HepG2 (cell line): ENCODE measurements at regions not wholly inside any gene's neighbourhood (a gene's known extent, or its start where the extent isn't known, plus 50 kb on each side); places are given as distances from the start of the nearest gene placed in this dataset.

Experiments
- ATAC-seq: fragments of 200-7000 bp; cut with Tn5 transposase; 3 replicates; pipeline ENCODE4 v1.9.1; 2020; ENCODE audit warnings: mild to moderate bottlenecking, moderate library complexity
- BruUV-seq: library from RNA; stranded (reverse); fragments of 400-500 nt; replicated peaks from 2 replicates; lab custom pipeline; 2021; lab: Mats Ljungman, UMichigan
- CTCF ChIA-PET: fragments of 300-600 bp; formaldehyde crosslinking; extraction: SDS; loops from one replicate; lab custom pipeline; 2021; ENCODE audit warnings: low total read pairs, inconsistent platforms, low intra/inter-chr PET ratio; lab: Yijun Ruan, JAX
- POLR2A ChIA-PET: fragments of 350-600 bp; sonication (Branson Sonifier 250); formaldehyde crosslinking; loops from one replicate; lab custom pipeline; 2020; ENCODE audit warnings: antibody characterized with exemption, inconsistent platforms; lab: Yijun Ruan, JAX
- DNase-seq: peaks from one replicate; pipeline ENCODE4 v3.0.0-alpha.2; 2015; ENCODE audit warnings: low spot score
- FAIRE-seq: peaks from 3 replicates; lab custom pipeline; 2011; peaks lifted over from hg19 to GRCh38; lab: Jason Lieb, UNC
- H2AFZ ChIP-seq: one replicate; pipeline ENCODE4 v1.6.1; 2011; ENCODE audit warnings: low read length, inconsistent platforms
- H3K27ac ChIP-seq: fragments of 300-600 bp; 3 replicates; pipeline ENCODE4 v1.8.0; 2011; ENCODE audit warnings: mixed run types, mild to moderate bottlenecking, mixed read lengths, low read length, inconsistent platforms; ENCODE audit not compliant: insufficient read depth; ENCODE audit errors: extremely low read length
- H3K27me3 ChIP-seq, 2 experiments: fragments of 200-600 bp in 1 of 2; 2 replicates in 1 of 2; 3 replicates in 1 of 2; pipeline versions ENCODE4 v1.6.0 to v1.8.0; 2011; ENCODE audit warnings: low read length in 2 of 2, mild to moderate bottlenecking in 2 of 2, moderate library complexity in 2 of 2, inconsistent platforms in 1 of 2; ENCODE audit not compliant: insufficient read depth in 2 of 2, control insufficient read depth in 1 of 2
- H3K36me3 ChIP-seq, 2 experiments: fragments of 200-600 bp in 1 of 2; replicated peaks in 1 of 2; 2 replicates in 1 of 2; 3 replicates in 1 of 2; pipeline versions ENCODE4 v1.5.1 to v1.8.0; 2011; ENCODE audit warnings: low read length in 2 of 2, inconsistent platforms in 1 of 2; ENCODE audit not compliant: insufficient read depth in 2 of 2, control insufficient read depth in 1 of 2
- H3K4me1 ChIP-seq: 2 replicates; pipeline ENCODE4 v1.5.1; 2012; ENCODE audit warnings: low read length, inconsistent platforms; ENCODE audit not compliant: insufficient read depth
- H3K4me2 ChIP-seq: 2 replicates; pipeline ENCODE4 v1.6.0; 2011; ENCODE audit warnings: low read depth, low read length, inconsistent platforms
- H3K4me3 ChIP-seq, 3 experiments: fragments of 200-600 bp in 1 of 3; sonication (generic), shearing (Covaris generic) in 1 of 3; replicated peaks in 1 of 3; 2 replicates each; pipeline ENCODE4 v1.5.1; 2011 to 2016; ENCODE audit warnings: low read length in 3 of 3, inconsistent platforms in 2 of 3, low read depth in 2 of 3, mild to moderate bottlenecking in 2 of 3, control low read depth in 1 of 3, mixed read lengths in 1 of 3; ENCODE audit not compliant: insufficient read depth in 1 of 3
- H3K79me2 ChIP-seq: one replicate; pipeline ENCODE4 v1.6.1; 2011; ENCODE audit warnings: low read length, inconsistent platforms; ENCODE audit not compliant: insufficient read depth
- H3K9ac ChIP-seq: 2 replicates; pipeline ENCODE4 v1.6.0; 2011; ENCODE audit warnings: mild to moderate bottlenecking, low read depth, low read length, inconsistent platforms; ENCODE audit not compliant: insufficient read depth
- H3K9me3 ChIP-seq: 2 replicates; pipeline ENCODE4 v1.5.1; 2012; ENCODE audit warnings: mild to moderate bottlenecking, low read length
- H4K20me1 ChIP-seq: 2 replicates; pipeline ENCODE4 v1.6.0; 2011; ENCODE audit warnings: inconsistent platforms, mild to moderate bottlenecking, low read length, moderate library complexity; ENCODE audit not compliant: insufficient read depth
- CENPT ChIP-seq: sonication (generic); formaldehyde crosslinking; IDR thresholded peaks from 2 replicates; pipeline ENCODE4 v1.8.0; 2022; ENCODE audit warnings: low read depth, mild to moderate bottlenecking, moderate library complexity, missing genetic modification reagents
- DZIP1 ChIP-seq: sonication (generic); formaldehyde crosslinking; IDR thresholded peaks from 2 replicates; pipeline ENCODE4 v1.5.0; 2020; ENCODE audit warnings: mild to moderate bottlenecking, missing genetic modification reagents
- HIVEP1 ChIP-seq: sonication (generic); formaldehyde crosslinking; IDR thresholded peaks from 2 replicates; pipeline ENCODE4 v1.4.0; 2020; ENCODE audit warnings: mild to moderate bottlenecking, missing genetic modification reagents
- IRF9 ChIP-seq: sonication (generic); formaldehyde crosslinking; IDR thresholded peaks from 2 replicates; pipeline ENCODE4 v1.8.0; 2022; ENCODE audit warnings: missing genetic modification reagents, mild to moderate bottlenecking, borderline replicate concordance
- MTERF4 ChIP-seq: sonication (generic); formaldehyde crosslinking; IDR thresholded peaks from 2 replicates; pipeline ENCODE4 v1.8.0; 2023; ENCODE audit warnings: mild to moderate bottlenecking, missing genetic modification reagents
- MYC ChIP-seq: sonication (generic); formaldehyde crosslinking; IDR thresholded peaks from 2 replicates; pipeline ENCODE4 v1.9.0; 2021; ENCODE audit warnings: missing genetic modification reagents, borderline replicate concordance
- PATZ1 ChIP-seq: sonication (generic); formaldehyde crosslinking; IDR thresholded peaks from 2 replicates; pipeline ENCODE4 v1.4.0; 2020; ENCODE audit warnings: missing genetic modification reagents
- SMARCC2 ChIP-seq: fragments of 450-650 bp; IDR thresholded peaks from 2 replicates; pipeline ENCODE4 v1.6.1; 2017; ENCODE audit warnings: antibody characterized with exemption, mild to moderate bottlenecking
- TRAFD1 ChIP-seq: sonication (generic); formaldehyde crosslinking; IDR thresholded peaks from 2 replicates; pipeline ENCODE4 v1.5.1; 2020; ENCODE audit warnings: missing genetic modification reagents, mild to moderate bottlenecking, borderline replicate concordance
- ZKSCAN1 ChIP-seq: fragments of 150-350 bp; IDR thresholded peaks from 2 replicates; pipeline ENCODE4 v1.6.1; 2014; ENCODE audit warnings: low read length
- ZNF275 ChIP-seq: sonication (generic); formaldehyde crosslinking; IDR thresholded peaks from 2 replicates; pipeline ENCODE4 v1.8.0; 2022; ENCODE audit warnings: missing genetic modification reagents, mild to moderate bottlenecking, inconsistent platforms, borderline replicate concordance
- ZNF740 ChIP-seq: sonication (generic); formaldehyde crosslinking; IDR thresholded peaks from 2 replicates; pipeline ENCODE4 v1.4.0; 2020; ENCODE audit warnings: missing genetic modification reagents
- WGBS: methylation state at CpG from one replicate; pipeline ENCODE4 v1.1.6; 2017; ENCODE audit warnings: low lambda C conversion rate; 5-methylcytosine and 5-hydroxymethylcytosine counted together
- in situ Hi-C: cut with HindIII; loops from 2 replicates; pipeline ENCODE4 v1.10.0; 2017; ENCODE audit warnings: low pct_unique_long_range_greater_than_20kb; ENCODE audit not compliant: extremely low pct_ligation_motif_present
- intact Hi-C: fragments of 100-400 bp; cut with micrococcal nuclease; formaldehyde crosslinking; loops from one replicate; pipeline ENCODE4 v1.10.0; 2022; ENCODE audit not compliant: unreplicated experiment

- ATAC-seq (no peak), FAIRE-seq (no peak), DNase-seq (no peak)
- 6% methylated on average over 5 of the region's 5 CpGs for WGBS
- no peaks in the 10 kb centered on the region for H4K20me1 ChIP-seq
- H3K27me3 ChIP-seq, result no peaks in the 10 kb centered on the region
- peaks cover 49% of the 10 kb centered on the region for H3K9me3 ChIP-seq
- in situ Hi-C loops, result no loop called here
- no peaks in the 10 kb centered on the region for H3K79me2 ChIP-seq
- no peaks in the 10 kb centered on the region for H3K36me3 ChIP-seq
- H2AFZ ChIP-seq, result no peak overlapping the region
- ChIA-PET CTCF (no interaction called here), POLR2A (no interaction called here)
- no peak overlapping the region for H3K27ac ChIP-seq
- no peak overlapping the region for H3K4me3 ChIP-seq
- intact Hi-C loops, result no loop called here
- no peak overlapping the region for H3K9ac ChIP-seq
- BruUV-seq, result no TSS peak
- no peaks in the 10 kb centered on the region for H3K4me1 ChIP-seq
- H3K4me2 ChIP-seq, result no peak overlapping the region
- TF ChIP-seq PATZ1 (no peak), MTERF4 (CRISPR knock-in tag) (no peak), IRF9 (no peak), CENPT (CRISPR knock-in tag) (no peak), ZNF275 (CRISPR knock-in tag) (no peak), HIVEP1 (CRISPR knock-in tag) (no peak), ZKSCAN1 (no peak), TRAFD1 (CRISPR knock-in tag) (no peak), DZIP1 (CRISPR knock-in tag) (no peak), ZNF740 (CRISPR knock-in tag) (no peak), MYC (no peak), SMARCC2 (no peak)
Observed at GRCh38 chr13:88602786-88603777, 931.9 kb downstream of the SLITRK5 start.
